ENCODE measurements at regions not wholly inside any gene's neighbourhood (a gene's known extent, or its start where the extent isn't known, plus 50 kb on each side); places are given as distances from the start of the nearest gene placed in this dataset.

DNA sequence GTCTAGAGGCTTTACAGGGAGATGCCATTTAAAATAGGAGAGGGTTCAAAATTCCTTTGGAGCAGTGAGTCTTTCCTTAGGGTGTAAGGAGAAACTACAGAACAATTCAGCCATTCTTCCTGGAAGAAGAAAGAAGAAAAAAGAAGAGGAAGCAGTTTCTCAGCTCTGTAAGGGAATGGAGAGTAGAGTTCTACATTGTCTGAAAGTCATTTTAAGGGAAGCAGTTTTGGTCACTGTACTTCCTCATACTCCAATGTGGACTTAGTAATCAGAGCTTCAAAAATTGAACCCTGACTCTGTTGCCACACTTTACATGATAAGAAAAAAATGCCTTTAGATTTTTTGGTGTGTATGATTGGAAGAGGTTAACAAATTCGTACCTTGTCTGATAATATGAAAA lies 122.4 kb downstream of the LRRC70 start:
- Mint-ChIP-seq H3K9me3 (peaks cover 5% of the 10 kb centered on the region), H3K36me3 (ENCODE audit: low read depth) (no peaks in the 10 kb centered on the region), H3K4me3 (no peak overlapping the region), H3K27ac (no peak overlapping the region), H3K27me3 (peaks cover 4% of the 10 kb centered on the region), H3K4me1 (no peaks in the 10 kb centered on the region)
- no peak for ATAC-seq (replicated peaks)

DNA sequence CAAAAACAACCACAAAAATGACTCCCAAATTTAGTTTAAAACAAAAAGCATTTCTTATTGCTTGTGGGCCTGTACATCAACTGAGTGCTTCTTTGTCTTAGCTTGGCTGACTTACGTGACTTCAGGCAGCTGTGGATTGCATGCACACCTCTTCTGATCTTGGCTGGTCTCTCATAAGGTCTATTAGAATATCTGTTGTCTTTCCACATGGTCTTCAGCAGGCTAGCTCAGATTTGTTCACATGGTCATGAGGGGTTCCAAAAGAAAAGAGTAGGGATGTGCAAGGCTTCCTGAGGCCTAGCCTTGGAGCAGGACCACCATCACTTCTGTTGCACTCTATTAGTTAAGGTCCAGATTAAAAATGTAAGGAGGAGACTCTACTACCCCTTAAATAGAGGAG lies 120.1 kb downstream of the LRRC70 start:
- ATAC-seq (replicated peaks), result no peak
- H3K4me3 Mint-ChIP-seq, result no peak overlapping the region
- H3K27me3 Mint-ChIP-seq, result peaks cover 5% of the 10 kb centered on the region
- H3K4me1 Mint-ChIP-seq, result no peaks in the 10 kb centered on the region
- H3K36me3 Mint-ChIP-seq (ENCODE audit: low read depth), result no peaks in the 10 kb centered on the region
- no peak overlapping the region for H3K27ac Mint-ChIP-seq
- H3K9me3 Mint-ChIP-seq, result peaks cover 6% of the 10 kb centered on the region

DNA sequence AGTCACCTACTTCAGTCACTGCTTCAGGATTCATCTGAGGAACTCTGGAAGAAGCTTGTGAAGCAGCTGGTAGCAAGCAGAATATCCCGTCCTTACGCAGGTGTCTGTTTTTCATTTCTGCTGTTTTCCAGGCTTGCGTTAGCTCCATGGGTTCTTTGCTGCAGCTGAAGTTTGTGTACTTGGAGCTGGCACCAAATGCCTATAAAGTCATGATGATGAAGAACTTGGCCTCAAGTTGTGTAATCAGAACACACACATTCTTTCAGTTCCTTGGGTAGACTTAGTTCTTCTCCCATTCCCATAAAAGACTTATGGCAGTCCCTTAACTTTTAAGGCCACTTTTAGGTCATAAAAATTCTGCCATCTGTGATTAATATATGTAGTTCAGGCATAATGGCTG lies 116.7 kb downstream of the LRRC70 start:
- Mint-ChIP-seq H3K27ac (no peak overlapping the region), H3K36me3 (ENCODE audit: low read depth) (no peaks in the 10 kb centered on the region), H3K4me1 (no peaks in the 10 kb centered on the region), H3K27me3 (peaks cover 5% of the 10 kb centered on the region), H3K4me3 (no peak overlapping the region), H3K9me3 (peaks cover 6% of the 10 kb centered on the region)
- no peak for ATAC-seq (replicated peaks)

DNA sequence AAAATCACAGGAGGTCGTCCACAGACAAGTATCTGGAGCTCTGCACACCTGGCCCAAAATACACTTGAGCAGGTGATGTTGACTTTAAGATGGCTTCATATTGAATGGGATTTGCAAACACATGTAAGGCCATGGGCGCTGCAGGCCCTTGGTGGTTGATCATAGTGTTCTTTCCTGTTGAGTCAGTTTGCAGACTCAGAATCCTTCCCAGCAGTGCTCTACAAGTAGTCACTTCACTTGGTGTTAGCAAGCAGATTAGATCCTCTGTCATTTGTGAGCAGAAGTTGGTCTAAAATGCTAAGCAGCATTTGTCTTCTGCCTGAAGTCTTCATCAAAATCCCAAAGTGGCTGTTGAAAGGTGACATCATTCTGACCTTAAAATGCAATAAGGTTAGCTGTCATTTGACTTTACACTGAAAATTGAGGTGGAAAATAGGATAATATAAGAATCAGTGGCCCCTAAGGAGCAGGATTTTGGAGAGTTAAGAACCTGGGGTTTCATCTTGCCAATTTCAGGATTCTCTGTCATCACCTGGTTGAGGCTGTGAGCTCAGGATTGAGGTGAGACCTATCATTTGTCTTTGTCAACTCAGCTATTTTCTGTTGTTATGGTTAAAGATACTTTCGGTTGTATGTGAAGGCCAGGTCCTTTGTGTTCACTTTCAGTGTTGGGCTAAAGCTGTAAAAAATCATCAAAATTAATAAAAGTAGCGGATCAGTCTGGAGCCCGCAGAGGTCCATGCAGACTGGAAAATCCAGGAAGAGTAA lies 114.5 kb downstream of the LRRC70 start:
- no peaks in the 10 kb centered on the region for H3K36me3 Mint-ChIP-seq (ENCODE audit: low read depth)
- H3K27ac Mint-ChIP-seq, result no peak overlapping the region
- H3K27me3 Mint-ChIP-seq, result peaks cover 5% of the 10 kb centered on the region
- peaks cover 3% of the 10 kb centered on the region for H3K9me3 Mint-ChIP-seq
- ATAC-seq (replicated peaks), result no peak
- H3K4me1 Mint-ChIP-seq, result no peaks in the 10 kb centered on the region
- no peak overlapping the region for H3K4me3 Mint-ChIP-seq

DNA sequence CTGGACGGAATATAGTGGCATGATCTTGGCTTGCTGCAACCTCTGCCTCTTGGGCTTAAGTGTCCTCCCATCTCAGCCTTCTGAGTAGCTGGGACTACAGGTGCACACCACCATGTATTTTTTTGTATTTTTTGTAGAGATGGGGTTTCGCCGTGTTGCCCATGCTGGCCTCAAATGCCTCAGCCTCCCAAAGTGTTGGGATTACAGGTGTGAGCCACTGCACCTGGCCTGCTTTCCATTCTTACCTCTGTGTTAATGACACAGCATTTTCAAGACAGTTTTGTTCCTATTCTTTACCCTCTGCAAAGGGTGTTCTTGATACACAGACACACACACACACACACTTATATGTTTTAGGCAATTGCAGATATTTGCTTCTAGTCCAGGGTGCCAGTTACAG lies 113.3 kb downstream of the LRRC70 start:
- Mint-ChIP-seq H3K4me3 (no peak overlapping the region), H3K27ac (no peak overlapping the region), H3K9me3 (peaks cover 3% of the 10 kb centered on the region), H3K4me1 (no peaks in the 10 kb centered on the region), H3K27me3 (peaks cover 5% of the 10 kb centered on the region), H3K36me3 (ENCODE audit: low read depth) (no peaks in the 10 kb centered on the region)
- no peak for ATAC-seq (replicated peaks)

DNA sequence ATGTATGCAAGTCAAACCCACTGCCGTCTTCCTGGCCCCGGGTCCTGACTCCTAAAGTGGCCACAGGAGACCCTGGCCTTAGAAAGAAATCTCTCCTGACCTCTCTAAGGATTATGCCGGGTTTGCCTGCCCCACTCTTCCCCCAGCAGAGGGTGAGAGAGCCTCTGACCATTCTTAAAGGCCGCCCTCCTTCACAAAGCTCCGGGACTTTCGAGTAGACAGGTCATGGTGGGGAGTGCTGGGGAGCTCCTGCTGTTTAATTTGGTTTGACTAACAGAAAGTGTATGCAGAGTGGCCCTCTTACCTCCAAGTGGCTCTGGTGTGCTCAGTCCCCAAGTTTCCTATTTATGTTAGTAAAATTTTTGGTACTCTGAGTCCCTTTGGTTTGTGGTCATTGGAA lies 111.8 kb downstream of the LRRC70 start:
- H3K36me3 Mint-ChIP-seq (ENCODE audit: low read depth), result no peaks in the 10 kb centered on the region
- no peaks in the 10 kb centered on the region for H3K4me1 Mint-ChIP-seq
- no peaks in the 10 kb centered on the region for H3K27me3 Mint-ChIP-seq
- no peak for ATAC-seq (replicated peaks)
- peak overlapping the region; percentile 30 for H3K27ac Mint-ChIP-seq
- H3K4me3 Mint-ChIP-seq, result no peak overlapping the region
- no peaks in the 10 kb centered on the region for H3K9me3 Mint-ChIP-seq

DNA sequence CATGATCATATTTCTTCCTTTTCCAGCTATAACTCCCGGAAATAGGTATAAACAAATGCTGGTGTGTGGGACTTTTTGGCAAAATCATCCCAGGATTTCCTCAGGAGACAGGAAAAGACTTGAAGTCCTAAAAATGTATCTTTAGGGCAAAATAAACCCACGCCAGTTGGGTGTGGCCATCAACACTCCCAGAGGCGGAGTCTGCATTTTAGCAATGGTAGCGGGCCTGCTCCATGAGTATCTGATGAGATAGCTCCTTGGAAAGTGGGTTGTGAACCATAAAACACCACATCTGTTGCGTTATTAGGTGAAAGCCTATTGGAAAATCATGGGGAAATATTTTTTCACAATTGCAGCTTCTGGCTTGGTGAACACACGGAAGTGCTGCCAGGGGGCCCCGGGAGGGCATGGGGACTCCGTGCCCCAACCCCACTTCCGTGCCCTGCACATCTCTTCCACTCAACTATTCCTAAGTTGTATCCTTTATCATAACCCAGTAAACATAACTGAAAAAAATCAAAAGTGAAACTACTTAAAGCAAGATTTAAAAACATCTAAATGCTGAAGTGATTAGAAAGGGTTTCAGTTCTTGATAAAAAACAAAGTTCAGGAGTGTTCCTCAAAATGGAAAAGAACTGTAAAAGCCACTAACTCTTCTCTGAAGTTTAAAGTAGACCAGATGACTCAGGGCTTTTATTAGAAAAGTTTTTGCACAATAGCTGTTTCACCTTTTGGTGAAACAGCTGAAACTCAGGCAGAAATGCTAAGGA lies 111.2 kb downstream of the LRRC70 start:
- ATAC-seq (replicated peaks), result peak; percentile 29

DNA sequence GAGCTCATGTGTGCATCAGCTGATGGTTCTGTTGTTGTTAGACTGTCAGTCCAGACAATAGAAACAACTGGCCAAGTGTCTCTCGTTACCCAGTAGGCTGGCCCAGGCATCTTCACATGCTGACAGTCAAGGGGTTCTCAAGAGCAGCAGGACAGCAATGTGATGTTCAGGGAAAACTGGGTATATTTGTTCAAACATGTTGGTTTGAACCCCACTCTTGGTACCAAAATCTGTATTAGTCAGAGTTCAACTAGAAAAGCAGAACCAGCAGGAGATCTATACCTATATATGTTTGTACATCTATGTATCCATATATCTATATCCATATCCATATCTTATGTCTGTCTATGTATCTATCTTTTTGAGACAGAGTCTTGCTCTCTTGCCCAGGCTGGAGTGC lies 108.1 kb downstream of the LRRC70 start:
- Mint-ChIP-seq H3K9me3 (no peaks in the 10 kb centered on the region), H3K4me3 (no peak overlapping the region), H3K36me3 (ENCODE audit: low read depth) (no peaks in the 10 kb centered on the region), H3K27ac (no peak overlapping the region), H3K27me3 (peaks cover 4% of the 10 kb centered on the region), H3K4me1 (no peaks in the 10 kb centered on the region)
- no peak for ATAC-seq (replicated peaks)

More for the DNA sequence above, 111.2 kb downstream of the LRRC70 start:
- no peaks in the 10 kb centered on the region for H3K9me3 Mint-ChIP-seq
- H3K27me3 Mint-ChIP-seq, result no peaks in the 10 kb centered on the region
- no peaks in the 10 kb centered on the region for H3K4me1 Mint-ChIP-seq
- peak overlapping the region; percentile 43 for H3K4me3 Mint-ChIP-seq
- no peaks in the 10 kb centered on the region for H3K36me3 Mint-ChIP-seq (ENCODE audit: low read depth)
- H3K27ac Mint-ChIP-seq, result peak overlapping the region; percentile 30

DNA sequence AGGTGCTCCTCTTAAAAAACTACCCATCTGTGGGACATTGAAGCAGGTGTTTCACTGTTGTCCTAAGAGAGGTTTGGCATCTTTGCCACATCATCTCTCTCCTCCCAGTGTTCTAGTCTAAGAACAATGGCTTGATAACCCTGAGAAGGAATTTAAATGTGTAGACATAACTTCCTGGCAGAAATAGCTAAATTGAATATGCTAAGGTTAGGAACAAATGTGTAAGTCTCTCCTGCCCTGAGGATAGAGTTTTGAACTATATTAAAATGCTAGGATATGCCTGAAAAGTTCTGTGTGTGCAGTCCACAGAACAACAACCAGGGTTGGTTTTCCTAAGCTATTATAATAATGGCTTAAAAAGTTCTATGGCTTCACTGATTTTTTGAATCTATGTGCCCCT lies 106.6 kb downstream of the LRRC70 start:
- Mint-ChIP-seq H3K36me3 (ENCODE audit: low read depth) (no peaks in the 10 kb centered on the region), H3K27ac (no peak overlapping the region), H3K4me3 (no peak overlapping the region), H3K4me1 (no peaks in the 10 kb centered on the region), H3K27me3 (peaks cover 4% of the 10 kb centered on the region), H3K9me3 (no peaks in the 10 kb centered on the region)
- no peak for ATAC-seq (replicated peaks)

DNA sequence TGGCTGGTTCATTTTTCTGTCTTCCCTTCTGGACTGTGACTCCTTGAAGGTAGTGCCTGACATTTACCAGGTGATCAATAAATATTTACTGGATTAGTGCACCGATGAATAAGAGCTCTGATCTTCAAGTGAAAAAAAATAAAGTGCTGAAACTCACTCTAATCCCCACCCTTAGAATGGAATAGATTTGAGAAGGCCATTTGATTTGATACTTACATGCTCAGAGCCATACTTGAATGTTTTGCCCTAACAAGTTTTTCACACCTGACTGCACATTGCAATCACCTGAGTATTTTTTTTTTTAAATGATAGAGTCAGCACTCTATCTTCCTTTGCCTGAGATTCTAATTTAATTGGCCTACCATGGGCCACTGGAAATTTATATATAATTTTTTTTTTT lies 105.7 kb downstream of the LRRC70 start:
- Mint-ChIP-seq H3K4me3 (no peak overlapping the region), H3K9me3 (peaks cover 4% of the 10 kb centered on the region), H3K27ac (no peak overlapping the region), H3K27me3 (peaks cover 7% of the 10 kb centered on the region), H3K4me1 (no peaks in the 10 kb centered on the region), H3K36me3 (ENCODE audit: low read depth) (no peaks in the 10 kb centered on the region)
- no peak for ATAC-seq (replicated peaks)

DNA sequence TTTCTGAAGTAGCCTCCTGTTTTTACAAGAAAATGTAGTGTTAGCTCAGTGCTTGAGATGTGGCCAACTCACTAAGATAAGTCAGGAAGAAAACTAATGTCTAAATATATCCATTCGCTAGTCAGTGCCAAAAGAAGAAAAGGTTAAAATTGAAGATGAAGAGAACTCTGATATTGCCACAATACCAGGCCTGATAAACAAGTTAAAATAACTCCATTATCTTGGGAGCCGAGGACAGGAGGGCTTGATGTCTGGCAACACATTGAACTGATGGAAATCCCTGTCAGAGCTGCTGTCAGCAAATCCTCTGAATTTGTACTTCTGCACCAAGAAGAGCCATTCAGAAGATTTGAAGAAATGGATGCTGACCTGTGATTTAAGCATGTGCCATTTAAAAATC lies 103.4 kb downstream of the LRRC70 start:
- H3K36me3 Mint-ChIP-seq (ENCODE audit: low read depth), result no peaks in the 10 kb centered on the region
- H3K4me3 Mint-ChIP-seq, result no peak overlapping the region
- no peak overlapping the region for H3K27ac Mint-ChIP-seq
- no peak for ATAC-seq (replicated peaks)
- H3K27me3 Mint-ChIP-seq, result peaks cover 7% of the 10 kb centered on the region
- no peaks in the 10 kb centered on the region for H3K4me1 Mint-ChIP-seq
- peaks cover 4% of the 10 kb centered on the region for H3K9me3 Mint-ChIP-seq

DNA sequence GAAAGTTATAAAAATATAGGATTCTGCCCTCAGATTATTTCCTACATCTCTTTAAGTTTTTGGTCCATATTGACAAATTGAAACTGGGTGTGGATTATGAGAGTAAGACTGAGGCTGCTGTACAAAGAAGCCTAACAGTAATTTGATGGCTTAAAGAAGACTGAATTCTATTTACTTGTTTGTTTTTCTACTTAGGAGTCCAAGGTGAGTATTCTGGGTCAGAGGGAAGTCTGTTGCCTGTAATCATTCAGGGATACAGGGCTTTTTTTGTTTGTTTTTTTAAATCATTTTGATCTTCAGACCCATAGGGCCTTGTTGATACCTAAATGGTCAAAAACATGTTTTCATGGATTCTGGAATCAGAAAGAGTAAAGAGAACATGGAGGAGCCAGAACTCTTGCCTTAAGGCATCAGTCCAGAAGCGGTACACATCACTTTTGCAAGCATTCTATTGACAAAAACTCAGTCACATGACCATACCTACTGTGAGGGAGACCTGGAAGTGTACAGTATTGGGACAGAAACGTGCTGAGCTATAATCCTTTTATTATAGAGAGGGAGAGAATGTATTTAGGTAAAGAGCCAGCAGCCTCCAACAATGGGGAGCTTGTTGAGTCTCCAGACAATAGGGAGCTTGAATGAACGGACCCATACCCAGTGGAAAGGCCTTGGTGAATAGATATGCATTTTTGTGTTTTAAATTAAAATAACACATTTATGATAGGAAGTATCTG lies 102.7 kb downstream of the LRRC70 start:
- ATAC-seq (replicated peaks), result no peak
- no peak overlapping the region for H3K27ac Mint-ChIP-seq
- H3K4me1 Mint-ChIP-seq, result no peaks in the 10 kb centered on the region
- no peak overlapping the region for H3K4me3 Mint-ChIP-seq
- peaks cover 4% of the 10 kb centered on the region for H3K9me3 Mint-ChIP-seq
- no peaks in the 10 kb centered on the region for H3K36me3 Mint-ChIP-seq (ENCODE audit: low read depth)
- peaks cover 7% of the 10 kb centered on the region for H3K27me3 Mint-ChIP-seq

DNA sequence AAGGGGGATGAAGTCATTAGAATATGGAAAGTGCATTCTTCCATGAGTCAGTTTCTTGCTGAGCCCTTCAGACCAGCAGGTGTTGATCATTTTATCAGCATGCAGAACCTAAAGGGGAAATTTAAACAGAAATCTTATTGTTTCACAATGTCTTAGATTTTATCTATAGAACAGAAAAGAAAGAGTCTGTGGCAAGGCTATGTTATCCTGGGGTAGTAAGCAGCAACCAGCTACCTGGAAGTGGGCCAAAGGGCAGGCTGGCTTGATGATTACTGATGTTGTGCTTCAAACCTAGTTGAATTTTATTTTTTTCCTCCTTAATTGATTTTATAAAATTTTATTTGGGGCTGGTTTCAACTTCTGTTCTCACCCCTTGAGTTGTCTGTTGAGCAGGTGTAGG lies 101.5 kb downstream of the LRRC70 start:
- Mint-ChIP-seq H3K4me3 (no peak overlapping the region), H3K27ac (no peak overlapping the region), H3K36me3 (ENCODE audit: low read depth) (no peaks in the 10 kb centered on the region), H3K9me3 (peaks cover 4% of the 10 kb centered on the region), H3K27me3 (peaks cover 7% of the 10 kb centered on the region), H3K4me1 (no peaks in the 10 kb centered on the region)
- no peak for ATAC-seq (replicated peaks)

Measured in activated T-helper 17 cell treated with anti-CD3 and anti-CD28 coated beads, Interleukin-2, amount 50 U/mL, for 72 hours (primary cell).